Mucosa of descending colon (tissue), 3 donors: ENCODE measurements at regions not wholly inside any gene's neighbourhood (a gene's known extent, or its start where the extent isn't known, plus 50 kb on each side); places are given as distances from the start of the nearest gene placed in this dataset.

Source experiments
- ATAC-seq: fragments of 200-7000 bp; cut with Tn5 transposase; one replicate; pipeline ENCODE4 v1.9.1; 2020; ENCODE audit warnings: mild to moderate bottlenecking, moderate library complexity
- DNase-seq, 3 donors: peaks; one replicate each; pipeline ENCODE4 v3.0.0-alpha.2; 2020
- H3K36me3 ChIP-seq: fragments of 200-600 bp; one replicate; pipeline ENCODE4 v1.8.0; 2021; ENCODE audit warnings: low read depth, mild to moderate bottlenecking
- H3K4me1 ChIP-seq: fragments of 200-600 bp; one replicate; pipeline ENCODE4 v1.8.0; 2021; ENCODE audit warnings: low read depth, mild to moderate bottlenecking
- H3K4me3 ChIP-seq: fragments of 200-600 bp; one replicate; pipeline ENCODE4 v1.8.0; 2021; ENCODE audit warnings: mild to moderate bottlenecking
- H3K9me3 ChIP-seq: fragments of 200-600 bp; one replicate; pipeline ENCODE4 v1.8.0; 2021; ENCODE audit warnings: mild to moderate bottlenecking
- CTCF ChIP-seq: fragments of 200-600 bp; IDR thresholded peaks from one replicate; pipeline ENCODE4 v1.8.0; 2022; ENCODE audit warnings: antibody characterized with exemption, mild to moderate bottlenecking
- intact Hi-C, 2 donors: fragments of 100-400 bp; cut with DNase I in 1 of 2; cut with micrococcal nuclease in 1 of 2; formaldehyde crosslinking; loops; one replicate each; pipeline versions ENCODE4 v1.11.0 to v1.11.1; 2022; cut with DNase I, micrococcal nuclease
- donor health status: DM: no; HTN: no; CAD: no; lungs with moderate emphysema.
- donor health status: DM: no; HTN: no; CAD: no.
- donor health status: DM: no; HTN: yes; CAD: no.

- H3K4me1 ChIP-seq: no peaks in the 10 kb centered on the region
- intact Hi-C loops: no loop called here
- H3K36me3 ChIP-seq: no peaks in the 10 kb centered on the region
- DNase-seq (no peak), ATAC-seq (no peak)
- no peaks in the 10 kb centered on the region for H3K9me3 ChIP-seq
- H3K4me3 ChIP-seq: no peak overlapping the region
- TF ChIP-seq CTCF: no peak
Measured at GRCh38 chr4:178784491-178784890, 1342.3 kb upstream of the AGA start.

GRCh38 chr4:178789279-178789678, 1347.0 kb upstream of the AGA start:
- Histone ChIP-seq H3K9me3 (no peaks in the 10 kb centered on the region), H3K4me1 (no peaks in the 10 kb centered on the region), H3K4me3 (no peak overlapping the region), H3K36me3 (no peaks in the 10 kb centered on the region)
- no peak for TF ChIP-seq CTCF
- intact Hi-C loops: no loop called here
- DNase-seq: no peak
- no peak for ATAC-seq

- TF ChIP-seq CTCF: no peak
- H3K36me3 ChIP-seq: no peaks in the 10 kb centered on the region
- H3K9me3 ChIP-seq: no peaks in the 10 kb centered on the region
- DNase-seq (no peak), ATAC-seq (no peak)
- no peak overlapping the region for H3K4me3 ChIP-seq
- no peaks in the 10 kb centered on the region for H3K4me1 ChIP-seq
- intact Hi-C loops: no loop called here
Measured at GRCh38 chr4:178799204-178799603, 1357.0 kb upstream of the AGA start.

- DNase-seq (no peak), ATAC-seq (no peak)
- Histone ChIP-seq H3K4me1 (no peaks in the 10 kb centered on the region), H3K4me3 (no peak overlapping the region), H3K9me3 (no peaks in the 10 kb centered on the region), H3K36me3 (no peaks in the 10 kb centered on the region)
- intact Hi-C loops: no loop called here
- TF ChIP-seq CTCF: no peak
Measured at GRCh38 chr4:178808106-178808505, 1365.9 kb upstream of the AGA start.

- no peak overlapping the region for H3K4me3 ChIP-seq
- intact Hi-C loops: no loop called here
- H3K9me3 ChIP-seq: no peaks in the 10 kb centered on the region
- TF ChIP-seq CTCF: no peak
- ATAC-seq (no peak), DNase-seq (no peak)
- no peaks in the 10 kb centered on the region for H3K36me3 ChIP-seq
- H3K4me1 ChIP-seq: no peaks in the 10 kb centered on the region
Measured at GRCh38 chr4:178809921-178810320, 1367.7 kb upstream of the AGA start.

- no peak for DNase-seq
- TF ChIP-seq CTCF: no peak
- H3K9me3 ChIP-seq: no peaks in the 10 kb centered on the region
- no peak for ATAC-seq
- intact Hi-C loops: no loop called here
- H3K36me3 ChIP-seq: no peaks in the 10 kb centered on the region
- no peak overlapping the region for H3K4me3 ChIP-seq
- no peaks in the 10 kb centered on the region for H3K4me1 ChIP-seq
Measured at GRCh38 chr4:178811356-178811755, 1369.1 kb upstream of the AGA start.
